ENCODE measurements at regions not wholly inside any gene's neighbourhood (a gene's known extent, or its start where the extent isn't known, plus 50 kb on each side); places are given as distances from the start of the nearest gene placed in this dataset.
A peak's percentile ranks its signal among the peaks of the same experiment; 100 is the strongest.
"Not testable (repeated sequence)": the region's sequence is repeated elsewhere in the genome, so short reads cannot be mapped to it uniquely, and the experiment has no call there.

DNA sequence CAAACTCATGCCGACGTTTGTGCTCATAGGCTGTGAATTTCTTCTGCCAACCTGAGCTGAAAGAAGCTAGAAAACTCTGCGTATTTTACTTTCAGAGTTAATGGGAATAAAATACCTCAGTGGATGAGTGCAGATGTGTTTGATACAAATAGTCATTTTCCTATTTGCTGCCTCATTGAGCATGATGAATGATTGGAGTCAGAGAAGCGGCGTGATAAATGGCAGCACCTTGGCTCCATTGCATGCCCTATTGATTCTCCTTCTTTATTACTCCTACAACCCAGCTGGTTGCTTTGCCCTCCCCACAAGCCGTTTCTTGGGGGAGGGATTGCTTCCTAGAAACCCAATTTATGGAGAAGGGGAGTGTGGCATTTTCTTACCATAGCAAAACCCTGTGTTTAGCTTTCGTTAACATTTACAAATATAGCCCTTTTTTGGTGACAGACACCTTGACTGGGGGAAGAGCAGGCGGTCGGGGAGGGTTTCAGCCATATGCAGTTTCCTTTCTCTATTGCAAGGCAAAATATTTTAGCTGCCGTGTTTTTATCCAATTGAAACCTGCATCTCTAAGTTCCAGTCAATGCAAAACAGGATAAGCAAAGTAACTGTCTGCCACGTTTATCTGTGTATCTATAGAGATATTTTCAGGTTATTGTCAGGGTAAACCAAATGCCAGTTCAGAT lies 93.1 kb upstream of the TBCA start:
- DNase-seq (ENCODE audit: low read depth), result no peak

DNA sequence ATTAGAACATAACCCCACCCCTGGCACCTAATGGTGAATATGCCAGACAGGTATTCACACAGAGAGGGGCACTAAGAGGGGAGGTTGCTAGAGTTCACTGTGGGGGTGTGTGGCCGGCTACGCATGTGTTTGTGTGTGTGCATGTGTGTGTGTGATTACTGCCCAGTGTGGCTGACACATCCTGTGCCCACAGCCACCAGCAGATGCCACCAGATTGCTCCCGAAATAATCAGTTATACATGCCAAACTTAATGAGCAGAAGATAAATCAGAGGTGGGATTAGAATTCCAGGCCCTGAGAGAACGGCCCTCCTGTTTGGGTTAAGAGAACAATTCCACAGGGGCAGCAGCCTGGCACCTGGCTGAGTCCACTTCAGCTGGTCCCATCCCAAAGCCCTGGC lies 91.8 kb upstream of the TBCA start:
- no peak for DNase-seq (ENCODE audit: low read depth)

DNA sequence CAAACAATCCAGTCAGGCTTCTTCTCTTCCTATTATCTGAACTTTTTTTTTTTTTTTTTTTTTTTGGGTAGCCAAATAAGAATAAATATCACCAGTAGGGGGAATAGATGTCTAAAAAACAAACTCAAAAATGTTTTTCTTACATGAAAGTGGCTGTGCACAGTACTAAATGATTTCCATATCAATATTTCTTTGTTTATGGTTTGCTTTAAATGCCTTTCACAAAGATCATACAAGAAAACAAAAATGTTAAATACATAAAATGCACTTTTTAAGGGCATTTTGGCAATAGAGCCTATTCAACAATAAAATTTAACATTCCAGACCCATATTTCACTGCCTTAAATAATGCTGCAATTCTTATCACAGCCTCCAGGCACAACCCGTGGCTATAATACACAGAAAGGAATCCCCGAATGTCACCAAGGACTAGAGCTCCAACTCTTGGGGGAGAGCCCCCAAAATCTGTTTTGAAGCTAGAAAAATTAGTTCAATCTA lies 91.1 kb upstream of the TBCA start:
- peak; percentile 20 for DNase-seq (ENCODE audit: low read depth)

DNA sequence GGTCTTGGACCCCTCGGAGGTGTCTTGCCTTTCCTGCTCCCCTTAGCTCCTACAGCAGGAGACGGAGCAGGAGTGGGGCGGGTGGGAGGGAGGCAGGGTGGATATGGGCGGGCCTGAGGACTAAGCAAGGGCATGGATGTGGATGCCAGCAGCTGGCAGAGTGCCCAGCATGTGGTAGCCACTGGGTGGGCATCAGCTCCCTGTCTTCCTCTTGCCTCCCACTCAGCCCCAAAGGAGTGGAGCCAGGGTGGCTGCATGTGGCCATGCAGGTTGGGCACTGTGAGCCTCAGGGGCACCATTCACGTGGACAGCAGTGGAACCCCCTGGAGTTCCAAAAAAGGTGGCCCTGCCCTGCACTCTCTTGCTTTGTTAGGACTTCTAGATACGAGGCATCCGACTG lies 90.1 kb upstream of the TBCA start:
- no peak for DNase-seq (ENCODE audit: low read depth)

DNA sequence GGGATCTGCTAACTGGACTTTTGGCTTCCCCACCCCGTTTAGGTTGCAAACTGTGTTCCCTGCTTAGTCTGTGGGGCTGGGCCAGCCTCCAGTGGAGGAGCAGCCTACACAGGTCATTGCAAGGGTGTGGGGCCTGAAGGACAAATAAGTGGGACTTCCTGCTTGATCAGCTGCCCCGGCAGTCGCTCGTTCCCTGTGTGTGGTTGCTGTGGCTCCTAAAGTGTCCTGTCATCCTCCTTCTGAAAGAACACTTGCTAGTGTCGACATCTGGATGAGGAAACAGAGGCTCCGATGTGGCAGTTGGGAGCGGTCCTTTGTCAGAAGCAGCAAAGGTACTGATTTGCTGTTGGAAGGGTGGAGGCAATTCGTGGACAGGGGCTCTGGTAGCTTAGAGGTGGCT lies 88.9 kb upstream of the TBCA start:
- DNase-seq (ENCODE audit: low read depth), result no peak

DNA sequence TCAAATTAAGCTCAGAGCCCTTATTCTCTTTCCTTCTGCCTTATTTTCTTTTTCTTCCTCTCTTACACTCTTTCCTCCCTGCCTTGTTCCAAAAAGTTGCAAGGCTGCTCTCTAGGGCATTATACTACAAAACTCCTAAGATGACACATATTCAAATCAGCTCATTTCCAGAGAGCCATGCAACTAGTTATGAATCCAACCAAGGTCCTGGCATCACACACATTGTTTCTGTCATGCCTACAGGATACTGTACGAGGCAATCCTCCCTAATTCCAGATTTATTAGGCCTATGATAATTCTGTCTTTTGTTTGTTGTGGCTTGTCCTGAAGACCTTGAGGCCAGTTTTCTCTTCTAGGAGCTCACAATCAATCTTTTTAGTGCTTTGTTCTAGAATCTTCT lies 87.0 kb upstream of the TBCA start:
- DNase-seq (ENCODE audit: low read depth), result no peak

DNA sequence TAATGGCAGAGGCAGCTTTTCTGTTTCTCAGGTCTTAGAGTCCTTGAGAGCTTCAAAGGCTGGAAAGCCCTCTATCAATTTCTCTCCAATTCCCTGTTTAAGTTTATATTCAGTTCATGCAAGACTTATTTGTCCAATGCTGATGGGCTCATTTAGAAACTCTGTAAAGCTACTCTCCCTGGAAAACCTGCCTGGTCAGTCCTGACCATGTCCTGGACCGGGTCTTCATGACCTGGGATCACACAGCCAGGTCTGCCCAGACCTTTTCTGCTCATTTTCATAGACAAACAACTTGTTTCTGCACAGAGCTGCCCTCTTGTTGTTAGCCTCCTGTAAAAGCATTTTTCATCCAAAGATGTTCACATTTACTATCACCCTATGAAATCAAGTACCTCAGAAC lies 85.4 kb upstream of the TBCA start:
- no peak for DNase-seq (ENCODE audit: low read depth)

DNA sequence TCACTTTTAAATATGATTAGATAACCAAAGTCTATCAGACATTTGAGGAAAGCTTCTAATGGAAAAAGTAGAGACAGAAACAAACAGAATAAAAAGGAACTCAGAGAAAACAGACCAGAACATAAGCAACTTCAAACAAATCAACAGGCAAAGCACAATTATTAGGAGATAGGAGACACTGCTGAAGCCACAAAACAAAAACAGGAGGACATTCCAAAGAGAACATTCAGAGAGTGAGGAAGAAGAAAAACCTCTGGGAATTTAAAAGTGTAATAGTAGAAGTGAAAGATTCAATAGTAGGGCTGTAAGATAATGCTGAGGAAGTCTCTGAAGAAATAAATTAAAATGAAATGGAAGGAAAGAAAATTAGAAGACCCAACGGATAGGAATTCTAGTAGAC lies 83.2 kb upstream of the TBCA start:
- DNase-seq (ENCODE audit: low read depth), result no peak

DNA sequence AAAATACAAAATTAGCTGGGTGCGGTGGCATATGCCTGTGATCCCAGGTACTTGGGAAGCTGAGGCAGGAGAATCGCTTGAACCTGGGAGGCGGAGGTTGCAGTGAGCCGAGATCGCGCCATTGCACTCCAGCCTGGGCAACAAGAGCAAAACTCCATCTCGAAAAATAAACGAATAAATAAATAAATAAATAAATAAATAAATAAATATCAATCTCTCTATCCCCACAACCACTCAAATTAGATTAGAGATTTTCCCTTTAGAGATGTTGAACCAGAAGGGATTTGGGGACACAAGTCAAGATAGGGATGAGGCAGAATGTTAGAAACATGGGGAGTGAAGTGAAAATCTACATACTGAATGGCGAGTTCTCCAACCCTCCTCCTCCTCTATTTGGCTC lies 82.5 kb upstream of the TBCA start:
- DNase-seq (ENCODE audit: low read depth), result not testable (repeated sequence)

DNA sequence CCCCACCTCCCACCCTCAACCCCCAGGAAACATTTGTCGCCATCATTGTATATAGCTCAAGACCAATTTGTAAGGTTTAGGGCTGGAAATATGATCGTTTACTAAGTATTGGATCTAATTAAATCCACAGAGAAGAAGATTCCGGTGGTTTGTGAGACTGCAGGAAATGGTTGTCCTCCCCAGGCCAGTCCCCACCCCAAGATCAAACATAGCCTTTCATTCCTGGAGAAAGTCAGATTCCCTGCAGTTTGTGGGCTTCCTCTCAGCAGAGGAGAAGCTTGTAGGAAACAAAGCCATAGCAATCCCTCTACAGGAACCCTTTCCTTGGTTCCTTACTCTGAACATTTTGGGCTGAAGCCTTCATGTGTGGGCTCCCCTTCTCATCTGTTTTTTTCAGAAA lies 79.2 kb upstream of the TBCA start:
- no peak for DNase-seq (ENCODE audit: low read depth)

DNA sequence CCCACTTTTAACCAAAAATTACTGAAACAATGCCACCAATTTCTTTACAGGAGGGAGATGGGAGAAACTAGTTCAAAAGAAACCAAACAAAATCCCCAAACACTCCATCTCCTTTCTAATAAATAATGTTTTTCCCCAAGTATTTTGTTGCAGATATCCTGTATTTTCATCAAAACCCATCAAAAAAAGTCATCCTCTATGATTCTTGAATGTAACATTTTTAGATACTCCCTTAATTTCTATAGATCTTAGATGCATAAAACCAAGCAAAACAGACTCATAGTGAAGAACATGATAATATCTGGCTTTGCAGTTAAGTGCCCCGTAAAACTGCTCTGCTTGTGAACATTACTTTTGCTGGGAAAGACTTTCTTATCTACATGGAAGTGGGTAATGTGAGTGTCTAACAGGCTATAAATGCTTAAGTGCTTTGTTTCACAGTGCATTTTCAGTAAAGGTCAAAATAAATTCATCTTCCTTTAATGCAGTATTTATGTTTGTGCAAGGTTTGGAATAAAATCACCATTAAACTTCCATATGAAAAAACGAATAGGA lies 77.3 kb upstream of the TBCA start:
- no peak for DNase-seq (ENCODE audit: low read depth)

DNA sequence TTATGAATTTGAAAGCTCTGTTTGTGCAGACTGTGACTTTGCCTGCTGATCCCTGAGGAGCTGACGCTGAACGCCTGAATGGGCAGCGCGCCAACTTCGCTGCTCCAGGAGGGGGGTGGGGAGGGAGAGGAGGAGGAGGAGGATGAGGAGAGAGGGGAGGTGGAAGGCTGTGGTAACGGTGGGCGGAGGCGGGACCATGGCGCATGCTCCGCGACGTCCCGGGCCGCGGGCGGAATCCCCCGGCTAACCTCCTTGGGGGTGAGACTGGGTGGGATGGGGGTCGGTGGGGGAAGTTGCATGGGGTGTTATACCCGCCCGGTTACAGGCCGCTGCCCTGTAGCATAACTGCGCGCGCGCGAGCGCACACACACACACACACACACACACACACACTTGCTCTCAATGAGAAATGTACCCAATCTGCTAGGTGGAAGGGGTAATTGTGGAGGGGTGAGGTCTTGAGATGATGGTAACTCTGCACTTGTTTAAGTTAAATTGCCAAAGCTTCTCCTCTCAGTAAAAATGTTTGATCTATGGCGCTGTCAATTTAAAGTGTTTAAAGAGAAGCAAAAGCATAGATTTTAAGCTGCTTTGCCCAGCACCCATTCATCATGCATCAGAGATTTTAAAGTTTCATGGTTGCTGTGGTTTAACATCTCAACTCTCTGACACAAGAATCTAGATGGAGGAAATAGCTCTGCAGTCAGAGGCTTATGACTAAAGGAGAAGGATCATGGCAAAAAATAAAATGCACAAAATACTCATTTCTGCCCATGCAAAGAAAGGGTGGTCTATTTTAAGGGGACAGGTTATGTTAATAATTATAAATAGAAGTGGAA lies 76.6 kb upstream of the TBCA start:
- no peak for DNase-seq (ENCODE audit: low read depth)

DNA sequence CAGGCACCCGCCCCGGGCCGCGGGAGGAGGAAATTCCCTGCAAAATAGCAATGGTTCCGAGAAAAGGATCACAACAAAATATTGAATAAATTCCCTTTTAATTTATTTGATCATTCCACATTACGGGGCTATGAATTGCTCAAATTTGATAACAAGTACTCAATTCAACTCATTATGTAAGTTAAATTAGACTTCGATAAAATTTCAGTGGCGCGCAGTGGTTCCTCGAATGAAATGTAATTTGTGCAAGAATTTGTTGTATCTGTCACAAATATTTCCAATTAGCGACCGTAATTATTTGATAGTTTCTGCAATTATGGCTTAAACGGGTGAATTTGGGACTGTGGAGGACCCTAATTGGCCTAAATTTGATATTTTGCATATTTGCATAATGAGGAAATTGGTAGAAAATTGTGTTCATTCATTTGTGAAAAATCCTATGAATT lies 76.0 kb upstream of the TBCA start:
- no peak for DNase-seq (ENCODE audit: low read depth)

DNA sequence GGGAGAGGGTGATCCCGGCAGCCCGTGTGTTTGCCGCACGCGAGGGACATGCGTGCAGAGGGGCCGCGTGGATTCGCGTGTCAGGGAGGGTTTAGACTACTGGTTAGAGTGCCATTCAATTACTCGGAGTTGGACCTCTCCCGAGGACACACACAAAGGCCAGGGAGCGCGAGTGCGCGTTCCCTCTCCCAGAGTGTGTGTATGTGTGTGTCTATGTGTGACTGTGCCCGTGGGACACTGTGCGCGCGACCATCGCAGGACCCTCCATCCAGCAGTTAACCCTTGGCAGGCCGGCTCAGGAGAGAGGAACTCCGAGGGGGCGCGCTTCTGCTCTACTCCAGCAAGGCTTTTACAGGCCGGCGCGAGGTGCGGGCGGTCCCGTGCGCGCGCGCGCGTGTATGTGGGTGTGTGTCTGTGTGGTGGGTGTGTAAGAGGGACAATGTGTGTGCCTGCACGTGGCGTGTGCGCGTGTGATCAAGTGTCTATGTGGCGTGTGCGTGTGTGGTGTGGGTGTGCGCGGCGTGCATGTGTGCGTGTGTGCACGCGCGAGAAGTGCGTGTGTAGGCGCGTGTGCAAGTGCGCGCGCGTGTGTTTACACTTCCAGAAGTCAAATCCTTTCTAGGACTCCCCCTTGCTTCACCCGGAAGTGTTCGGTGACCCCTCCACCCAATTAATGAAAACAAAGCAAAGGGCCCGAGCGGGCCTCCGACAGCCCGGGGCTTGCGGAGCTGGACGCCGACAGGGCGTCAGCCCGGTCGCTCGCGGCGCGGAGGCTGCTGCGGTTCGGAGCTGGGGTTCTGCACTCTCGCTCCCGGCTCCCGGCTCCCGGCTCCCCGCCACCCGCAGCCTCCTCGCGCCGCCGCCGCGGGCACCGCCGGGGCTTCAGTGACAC lies 75.3 kb upstream of the TBCA start:
- no peak for DNase-seq (ENCODE audit: low read depth)

DNA sequence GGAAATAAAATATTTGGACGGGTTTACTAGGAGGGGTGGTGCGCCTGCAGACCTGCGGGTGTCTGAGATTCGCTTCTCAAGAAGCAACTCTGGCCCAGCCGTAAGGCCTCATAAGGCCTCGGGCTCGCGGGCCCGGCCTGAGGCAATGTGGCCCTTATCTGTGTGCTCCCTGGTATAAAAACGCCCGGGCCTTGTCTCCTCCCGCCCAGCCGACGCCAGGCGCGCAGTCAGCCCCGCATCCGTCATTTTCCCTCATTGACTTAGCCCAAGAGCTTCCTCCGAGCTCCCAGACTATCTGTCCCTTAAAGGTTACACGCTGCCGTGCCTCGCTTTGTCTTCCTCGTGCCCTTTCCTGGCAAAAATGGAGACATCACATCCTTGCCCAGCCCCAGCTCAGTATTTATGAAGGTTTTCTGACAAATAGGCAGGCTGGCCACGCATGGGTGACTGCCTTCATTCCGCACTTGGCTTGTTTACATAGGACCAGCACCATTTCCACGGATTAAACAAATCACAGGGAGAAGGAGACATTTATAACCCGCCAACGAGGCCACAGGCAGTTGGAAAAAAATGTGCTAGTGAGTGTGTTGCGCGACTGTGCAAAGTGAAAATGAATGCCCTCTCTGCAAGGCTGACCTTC lies 74.5 kb upstream of the TBCA start:
- DNase-seq (ENCODE audit: low read depth), result no peak

DNA sequence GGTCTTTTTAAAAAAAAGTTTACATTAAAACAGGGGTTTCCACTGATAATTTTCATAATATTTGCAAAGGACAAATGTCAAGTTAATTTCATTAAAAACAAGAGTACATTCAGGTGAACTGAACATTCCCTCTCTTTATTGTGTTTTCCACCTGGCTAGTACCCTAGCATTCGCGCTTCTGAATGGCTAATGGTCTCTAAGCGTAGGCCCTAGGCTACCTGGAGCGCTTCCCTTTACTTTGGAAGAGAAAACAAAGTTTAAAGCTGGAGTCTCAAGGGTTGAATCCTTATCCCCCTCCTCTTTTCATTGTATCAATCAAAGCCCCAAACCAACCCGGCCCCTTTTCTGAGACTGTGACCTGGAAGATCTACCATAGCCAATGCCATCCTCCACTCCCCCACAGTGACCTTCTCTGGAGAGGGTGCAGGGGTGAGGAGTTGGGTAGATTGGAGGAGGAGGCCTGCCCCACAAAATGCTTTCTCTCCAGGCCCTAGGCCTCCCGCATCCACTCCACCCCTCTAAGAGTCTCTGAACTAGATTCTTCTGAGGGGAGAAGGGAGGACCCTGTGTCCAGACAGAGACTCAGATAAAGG lies 73.3 kb upstream of the TBCA start:
- DNase-seq (ENCODE audit: low read depth), result no peak

DNA sequence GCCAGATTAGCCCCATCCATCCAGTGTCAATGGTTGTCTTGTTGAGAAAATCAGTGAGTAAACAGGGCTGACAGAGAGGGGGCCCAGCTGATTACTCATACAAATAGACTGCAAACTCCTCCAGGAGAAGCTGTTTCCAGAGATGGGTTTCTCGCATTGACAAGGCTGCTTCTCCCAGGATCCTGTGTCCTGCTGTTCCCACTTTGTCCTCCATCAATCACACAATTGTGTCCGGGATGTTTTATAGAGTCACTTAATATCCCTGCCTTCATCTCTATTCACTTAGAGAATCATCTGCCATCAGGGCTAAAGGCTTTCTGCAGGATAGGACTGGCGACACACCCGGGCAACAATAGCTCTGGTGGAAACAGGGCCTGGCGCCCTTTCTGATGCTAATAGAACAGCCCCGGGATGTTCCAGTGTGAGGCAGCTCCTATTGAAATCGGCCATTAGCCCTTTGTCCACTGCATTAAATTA lies 71.7 kb upstream of the TBCA start:
- no peak for DNase-seq (ENCODE audit: low read depth)

DNA sequence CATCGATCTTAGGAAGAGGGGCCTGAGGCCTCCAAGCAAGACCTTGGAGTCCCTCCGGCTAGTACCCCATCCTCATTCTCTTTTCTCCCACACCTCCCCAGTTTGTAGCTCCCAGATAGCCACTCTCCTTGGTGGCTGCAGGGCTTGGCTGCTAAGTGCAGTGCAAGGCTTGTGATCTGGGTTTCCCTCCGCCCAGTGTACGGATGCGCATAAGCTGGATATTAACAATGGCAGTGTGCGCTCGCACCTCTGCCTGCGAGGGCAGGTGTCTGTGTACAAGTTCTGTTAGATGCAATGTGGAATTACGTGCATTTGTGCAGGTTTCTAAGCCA lies 71.0 kb upstream of the TBCA start:
- no peak for DNase-seq (ENCODE audit: low read depth)

DNA sequence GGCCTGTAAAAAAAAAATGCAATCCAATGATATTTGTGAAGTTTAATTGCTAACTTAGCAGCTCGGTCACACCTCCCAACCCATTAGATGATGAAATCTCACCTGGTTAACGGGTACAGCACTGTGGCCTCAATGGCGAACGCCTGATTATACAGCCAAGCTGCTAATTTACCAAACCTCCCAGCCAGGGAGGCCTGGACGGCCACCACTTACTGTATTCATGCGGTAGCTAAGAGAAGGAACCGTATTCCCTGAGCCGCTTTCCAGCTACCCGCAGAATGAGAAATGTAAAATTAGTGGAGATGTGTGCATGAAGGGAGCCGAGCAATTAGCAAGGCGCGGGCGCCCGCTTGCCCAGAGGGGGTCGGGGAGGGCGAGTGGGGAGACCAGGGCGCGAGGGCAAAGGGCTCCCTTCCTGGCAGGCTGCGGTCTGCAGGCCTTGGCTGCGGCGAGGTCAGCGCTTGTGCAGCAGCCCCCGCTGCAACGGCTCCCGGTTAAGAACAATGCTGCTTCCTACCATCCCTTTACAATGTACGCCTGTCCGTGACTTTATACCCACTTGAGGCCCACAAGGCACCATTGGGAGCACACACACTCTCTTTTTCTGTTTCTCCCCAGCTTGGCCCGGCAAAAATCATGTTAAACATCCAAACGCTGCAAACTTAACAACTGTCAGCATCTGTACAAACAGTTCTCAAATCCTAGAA lies 70.4 kb upstream of the TBCA start:
- no peak for DNase-seq (ENCODE audit: low read depth)

DNA sequence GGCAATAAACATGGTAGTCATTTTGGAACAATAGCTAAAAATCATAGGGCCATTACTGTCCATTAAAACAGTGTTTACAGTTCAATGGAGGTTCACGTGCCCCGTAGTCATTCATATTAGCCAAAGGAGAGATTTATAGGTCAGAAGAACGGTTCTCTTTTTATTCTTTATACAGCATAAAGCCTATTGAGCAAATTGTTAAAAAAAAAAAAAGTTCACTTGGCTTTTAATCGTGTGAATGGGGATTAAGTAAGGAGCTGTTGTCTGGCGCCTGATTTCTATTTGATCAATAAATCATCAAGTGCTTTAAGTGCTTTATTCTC lies 69.1 kb upstream of the TBCA start:
- no peak for DNase-seq (ENCODE audit: low read depth)
